ENCODE measurements at regions not wholly inside any gene's neighbourhood (a gene's known extent, or its start where the extent isn't known, plus 50 kb on each side); places are given as distances from the start of the nearest gene placed in this dataset.

DNA sequence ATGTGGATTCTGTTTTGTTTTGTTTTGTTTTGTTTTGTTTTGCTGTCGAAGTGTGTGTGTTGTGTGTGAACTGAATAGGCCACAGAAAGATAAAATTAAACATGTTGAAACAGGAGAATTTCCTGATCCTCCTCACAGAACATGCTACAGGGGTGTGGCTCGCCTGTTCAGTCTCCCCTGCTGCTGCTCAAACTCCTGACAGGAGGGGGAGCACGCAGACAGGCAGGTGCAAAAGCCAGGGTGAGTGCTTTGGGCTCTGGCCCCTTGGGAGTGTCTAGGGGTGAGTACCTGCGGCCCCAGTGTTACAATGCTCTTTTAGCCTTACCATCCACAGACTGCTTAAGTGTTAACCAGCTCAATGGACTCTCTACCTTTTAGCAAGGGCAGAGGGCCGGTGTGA is 473.5 kb downstream of the MAT2B start:
- no peak for DNase-seq (ENCODE audit: extremely low read depth, low read depth)
- TF ChIP-seq, protein P1, sequence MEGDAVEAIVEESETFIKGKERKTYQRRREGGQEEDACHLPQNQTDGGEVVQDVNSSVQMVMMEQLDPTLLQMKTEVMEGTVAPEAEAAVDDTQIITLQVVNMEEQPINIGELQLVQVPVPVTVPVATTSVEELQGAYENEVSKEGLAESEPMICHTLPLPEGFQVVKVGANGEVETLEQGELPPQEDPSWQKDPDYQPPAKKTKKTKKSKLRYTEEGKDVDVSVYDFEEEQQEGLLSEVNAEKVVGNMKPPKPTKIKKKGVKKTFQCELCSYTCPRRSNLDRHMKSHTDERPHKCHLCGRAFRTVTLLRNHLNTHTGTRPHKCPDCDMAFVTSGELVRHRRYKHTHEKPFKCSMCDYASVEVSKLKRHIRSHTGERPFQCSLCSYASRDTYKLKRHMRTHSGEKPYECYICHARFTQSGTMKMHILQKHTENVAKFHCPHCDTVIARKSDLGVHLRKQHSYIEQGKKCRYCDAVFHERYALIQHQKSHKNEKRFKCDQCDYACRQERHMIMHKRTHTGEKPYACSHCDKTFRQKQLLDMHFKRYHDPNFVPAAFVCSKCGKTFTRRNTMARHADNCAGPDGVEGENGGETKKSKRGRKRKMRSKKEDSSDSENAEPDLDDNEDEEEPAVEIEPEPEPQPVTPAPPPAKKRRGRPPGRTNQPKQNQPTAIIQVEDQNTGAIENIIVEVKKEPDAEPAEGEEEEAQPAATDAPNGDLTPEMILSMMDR (IDR thresholded peaks at IDR 0.05; ENCODE audit: low read depth, low read length), result no peak

DNA sequence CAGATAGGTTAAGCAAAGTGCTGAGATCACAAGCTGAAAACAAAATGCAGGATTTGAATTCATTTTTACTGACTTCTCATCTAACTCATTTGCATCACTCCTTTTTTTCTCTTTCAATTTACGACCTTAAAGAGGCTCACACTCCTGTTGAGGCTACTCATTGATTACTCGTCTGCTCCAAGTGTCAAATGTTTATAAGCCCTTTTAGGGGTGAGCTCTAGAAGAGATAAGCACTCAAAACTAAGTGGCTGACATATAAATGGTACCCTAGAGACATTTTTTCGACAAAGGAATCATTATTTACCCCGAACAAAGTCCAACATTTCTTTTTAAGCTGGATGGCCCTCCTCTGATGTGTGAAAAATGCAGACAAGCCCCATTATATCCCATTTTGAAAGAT is 483.1 kb downstream of the MAT2B start:
- TF ChIP-seq, protein P1 (IDR thresholded peaks at IDR 0.05; ENCODE audit: low read depth, low read length), result no peak
- no peak for DNase-seq (ENCODE audit: extremely low read depth, low read depth)

DNA sequence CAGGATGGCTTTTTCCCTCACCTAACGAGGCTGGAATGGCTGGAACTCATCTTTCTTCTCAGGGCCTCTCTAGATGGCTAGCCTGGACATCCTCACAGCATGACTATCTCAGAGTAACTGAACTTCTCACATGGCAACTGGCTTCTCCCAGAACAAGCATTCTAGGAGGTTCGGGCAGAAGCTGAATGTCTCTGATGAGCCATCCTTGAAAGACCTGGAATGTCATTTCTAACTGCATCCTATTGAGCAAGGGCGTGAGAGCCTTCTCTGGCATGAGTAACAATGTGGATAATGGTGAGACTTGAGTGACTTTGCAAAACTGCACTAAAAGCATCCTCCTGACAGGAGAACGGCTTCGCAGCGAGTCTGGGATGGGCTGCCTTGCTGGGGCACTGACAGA is 487.7 kb downstream of the MAT2B start:
- no peak for DNase-seq (ENCODE audit: extremely low read depth, low read depth)
- TF ChIP-seq, protein P1 (IDR thresholded peaks at IDR 0.05; ENCODE audit: low read depth, low read length), result no peak

DNA sequence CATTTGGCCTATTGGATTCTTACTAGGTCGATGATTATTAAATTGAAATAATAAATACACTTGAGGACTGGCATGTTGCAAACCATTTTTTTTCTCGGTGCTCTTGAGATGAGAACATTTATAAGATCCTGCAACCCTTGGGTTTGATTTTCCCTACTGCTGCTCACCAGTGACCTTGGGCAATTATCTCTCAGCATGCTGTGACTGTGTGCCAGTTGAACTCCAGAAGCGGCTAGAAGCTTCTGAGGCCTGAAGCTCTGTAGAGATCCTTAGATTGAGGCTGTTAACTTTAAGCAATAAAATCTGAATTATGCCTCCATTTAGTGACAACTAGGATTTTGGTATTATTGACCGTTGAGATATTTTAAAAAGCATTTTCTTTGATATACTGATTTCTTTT is 489.8 kb downstream of the MAT2B start:
- TF ChIP-seq, protein P1 (IDR thresholded peaks at IDR 0.05; ENCODE audit: low read depth, low read length), result no peak
- DNase-seq (ENCODE audit: extremely low read depth, low read depth), result no peak

DNA sequence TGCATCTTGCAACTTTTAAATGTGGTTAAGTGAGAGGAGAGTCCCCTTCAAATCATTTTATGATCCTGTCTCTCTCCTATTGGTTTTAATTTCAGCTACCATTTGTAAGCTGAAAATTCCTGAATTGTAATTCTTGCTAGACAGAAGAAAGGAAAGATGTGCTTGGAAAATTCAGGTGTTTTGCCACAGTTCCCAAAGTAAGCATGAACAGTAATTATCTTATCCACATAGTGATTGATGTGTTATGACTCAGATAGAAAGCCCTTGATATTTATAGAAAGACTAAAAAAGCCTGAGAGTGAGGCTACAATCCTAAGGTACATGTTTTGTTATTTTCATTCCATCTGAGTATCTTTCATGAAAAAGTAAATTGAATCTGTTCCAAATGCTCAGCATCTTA is 492.5 kb downstream of the MAT2B start:
- DNase-seq (ENCODE audit: extremely low read depth, low read depth), result no peak
- TF ChIP-seq, protein P1 (IDR thresholded peaks at IDR 0.05; ENCODE audit: low read depth, low read length), result no peak

DNA sequence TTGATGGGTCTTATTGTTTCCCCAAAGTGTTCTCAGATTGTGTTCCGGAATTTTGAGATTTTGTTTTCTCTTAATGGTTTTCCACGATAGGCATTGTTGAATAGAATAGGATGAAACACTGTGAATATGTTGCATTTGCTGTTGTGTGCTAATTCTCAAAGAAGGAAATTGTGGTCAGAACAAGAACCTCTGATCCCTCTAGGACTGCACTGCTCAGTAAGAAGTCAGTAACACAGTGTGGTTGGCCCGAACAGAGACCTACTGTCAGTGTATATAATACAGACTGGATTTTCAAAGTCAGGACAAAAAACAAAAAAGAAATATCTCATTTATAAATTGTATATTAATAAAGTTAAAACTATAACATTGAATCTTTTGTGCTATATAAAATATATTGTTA is 494.8 kb downstream of the MAT2B start:
- DNase-seq (ENCODE audit: extremely low read depth, low read depth), result no peak
- TF ChIP-seq, protein P1 (IDR thresholded peaks at IDR 0.05; ENCODE audit: low read depth, low read length), result no peak

DNA sequence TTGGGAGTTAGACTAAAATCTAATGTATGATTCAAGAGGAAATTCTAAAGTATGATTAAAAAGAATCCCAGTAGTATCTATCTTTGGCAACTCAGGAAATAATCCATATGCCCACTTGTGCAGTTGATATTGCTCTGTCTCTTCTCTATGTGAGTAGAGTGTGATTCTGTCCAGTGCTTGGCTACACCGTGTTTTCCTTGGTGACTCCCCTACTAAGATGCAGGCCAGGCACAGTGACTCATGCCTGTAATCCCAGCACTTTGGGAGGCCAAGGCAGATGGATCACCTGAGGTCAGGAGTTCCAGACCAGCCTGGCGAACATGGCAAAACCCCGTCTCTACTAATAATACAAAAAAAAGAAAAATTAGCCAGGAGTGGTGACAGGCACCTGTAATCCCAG is 495.4 kb downstream of the MAT2B start:
- no peak for DNase-seq (ENCODE audit: extremely low read depth, low read depth)
- TF ChIP-seq, protein P1 (IDR thresholded peaks at IDR 0.05; ENCODE audit: low read depth, low read length), result no peak
